Mesothelial cell of epicardium (in vitro differentiated cells): ENCODE measurements at regions not wholly inside any gene's neighbourhood (a gene's known extent, or its start where the extent isn't known, plus 50 kb on each side); places are given as distances from the start of the nearest gene placed in this dataset. TPM values are rescaled to one million over a fixed set of nuclear protein-coding genes. Genes with fewer than 3 reads are reported as not detected.

Experiments
- DNase-seq, 2 experiments: peaks; one replicate each; pipeline ENCODE4 v3.0.0; 2021; ENCODE audit warnings: low spot score in 2 of 2; ENCODE audit not compliant: unreplicated experiment in 2 of 2
- H3K27ac Mint-ChIP-seq: 2 replicates; pipeline ENCODE4 v1.8.0; 2021; ENCODE audit warnings: mixed read lengths
- H3K27me3 Mint-ChIP-seq: 2 replicates; pipeline ENCODE4 v1.8.0; 2021; ENCODE audit warnings: low read depth, mixed read lengths
- H3K36me3 Mint-ChIP-seq: 2 replicates; pipeline ENCODE4 v1.8.0; 2021; ENCODE audit warnings: mixed read lengths
- H3K4me1 Mint-ChIP-seq: 2 replicates; pipeline ENCODE4 v1.8.0; 2021; ENCODE audit warnings: mixed read lengths
- H3K4me3 Mint-ChIP-seq: 2 replicates; pipeline ENCODE4 v1.8.0; 2021; ENCODE audit warnings: mild to moderate bottlenecking, moderate library complexity, mixed read lengths
- H3K9me3 Mint-ChIP-seq: 2 replicates; pipeline ENCODE4 v1.8.0; 2021; ENCODE audit warnings: mixed read lengths
- microRNA-seq: library from miRNA; unstranded; fragments of <30 nt; microRNA quantifications from one replicate; pipeline ENCODE4 v1.2.0, GENCODE V29; 2021; ENCODE audit warnings: inconsistent platforms, mixed read lengths
- TF ChIP-seq, protein P1 (sequence below): fragments of 200-600 bp; sonication (generic); IDR thresholded peaks from one replicate; pipeline ENCODE4 v1.5.0; 2021; ENCODE audit warnings: antibody characterized with exemption; ENCODE audit not compliant: unreplicated experiment

DNA sequence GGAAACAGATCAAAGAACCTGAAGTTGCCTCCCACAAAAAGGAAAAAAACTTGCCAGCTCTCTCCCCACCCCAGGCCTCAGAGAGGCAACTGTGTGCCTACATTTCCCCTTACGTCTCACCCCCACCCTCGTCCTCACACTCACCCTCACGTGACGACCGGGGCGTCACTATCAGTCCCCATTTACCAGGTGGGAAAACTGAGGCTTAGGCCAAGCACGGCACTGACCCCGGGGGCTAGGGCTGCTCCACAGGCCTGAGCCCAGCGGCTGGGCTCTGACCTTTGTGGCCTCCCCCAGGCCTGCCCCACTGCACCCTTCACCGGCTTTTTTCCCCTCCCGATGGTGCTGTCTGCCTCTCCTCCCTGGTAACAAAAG is 51.5 kb upstream of the RUNX3 start:
- Mint-ChIP-seq H3K4me3 (no peak overlapping the region), H3K27ac (no peak overlapping the region), H3K36me3 (no peaks in the 10 kb centered on the region), H3K4me1 (no peaks in the 10 kb centered on the region), H3K27me3 (peaks cover 11% of the 10 kb centered on the region), H3K9me3 (peaks cover 4% of the 10 kb centered on the region)
- no peak for DNase-seq
- TF ChIP-seq, protein P1, sequence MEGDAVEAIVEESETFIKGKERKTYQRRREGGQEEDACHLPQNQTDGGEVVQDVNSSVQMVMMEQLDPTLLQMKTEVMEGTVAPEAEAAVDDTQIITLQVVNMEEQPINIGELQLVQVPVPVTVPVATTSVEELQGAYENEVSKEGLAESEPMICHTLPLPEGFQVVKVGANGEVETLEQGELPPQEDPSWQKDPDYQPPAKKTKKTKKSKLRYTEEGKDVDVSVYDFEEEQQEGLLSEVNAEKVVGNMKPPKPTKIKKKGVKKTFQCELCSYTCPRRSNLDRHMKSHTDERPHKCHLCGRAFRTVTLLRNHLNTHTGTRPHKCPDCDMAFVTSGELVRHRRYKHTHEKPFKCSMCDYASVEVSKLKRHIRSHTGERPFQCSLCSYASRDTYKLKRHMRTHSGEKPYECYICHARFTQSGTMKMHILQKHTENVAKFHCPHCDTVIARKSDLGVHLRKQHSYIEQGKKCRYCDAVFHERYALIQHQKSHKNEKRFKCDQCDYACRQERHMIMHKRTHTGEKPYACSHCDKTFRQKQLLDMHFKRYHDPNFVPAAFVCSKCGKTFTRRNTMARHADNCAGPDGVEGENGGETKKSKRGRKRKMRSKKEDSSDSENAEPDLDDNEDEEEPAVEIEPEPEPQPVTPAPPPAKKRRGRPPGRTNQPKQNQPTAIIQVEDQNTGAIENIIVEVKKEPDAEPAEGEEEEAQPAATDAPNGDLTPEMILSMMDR = no peak

DNA sequence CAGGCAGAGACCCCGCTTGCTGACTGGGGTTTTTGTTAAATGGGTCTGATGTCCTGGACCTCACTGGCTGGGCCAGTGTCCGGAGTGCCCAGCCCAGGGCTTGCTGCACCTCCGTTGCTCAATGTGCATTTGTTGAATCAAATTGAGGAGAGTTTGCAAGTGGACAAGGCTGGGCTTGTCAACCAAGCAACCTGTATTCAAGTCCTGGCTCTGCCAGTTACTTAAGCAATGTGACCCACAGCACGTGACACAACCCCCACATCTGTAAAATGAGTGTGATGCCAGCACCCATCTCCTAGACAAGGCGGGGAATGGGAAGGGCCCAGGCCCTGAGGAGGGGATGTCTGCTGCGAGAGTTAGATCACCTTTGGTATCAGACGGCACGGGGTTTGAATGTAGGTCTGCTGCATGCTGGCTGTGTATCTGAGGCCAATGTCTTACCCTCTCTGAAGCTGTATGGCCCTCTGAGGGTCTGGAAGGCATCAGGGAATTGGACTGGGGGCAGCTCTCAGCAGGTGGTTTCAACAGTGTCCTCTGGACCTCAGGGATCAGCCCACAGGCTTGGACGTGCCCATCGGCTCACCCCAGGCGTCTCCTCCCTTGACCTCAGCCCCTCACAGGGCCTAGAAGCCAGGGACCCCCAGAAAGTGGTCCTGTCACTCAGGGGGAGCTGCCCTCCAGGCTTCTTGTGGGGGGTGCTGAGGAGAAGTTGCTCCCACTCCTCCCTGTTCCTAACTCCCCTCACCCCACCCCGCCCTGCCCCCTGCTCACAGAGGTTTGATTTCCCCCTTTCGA is 51.0 kb upstream of the RUNX3 start:
- Mint-ChIP-seq H3K4me1 (no peaks in the 10 kb centered on the region), H3K36me3 (no peaks in the 10 kb centered on the region), H3K4me3 (no peak overlapping the region), H3K9me3 (peaks cover 9% of the 10 kb centered on the region), H3K27ac (no peak overlapping the region), H3K27me3 (peaks cover 11% of the 10 kb centered on the region)
- DNase-seq = no peak
- TF ChIP-seq, protein P1 = no peak

Small RNA genes in the stretch of these regions (microRNA-seq; reads per million reads assigned to microRNA genes)
- gene MIR4425 = not detected
